Glutamatergic neuron (in vitro differentiated cells): ENCODE measurements at regions not wholly inside any gene's neighbourhood (a gene's known extent, or its start where the extent isn't known, plus 50 kb on each side); places are given as distances from the start of the nearest gene placed in this dataset.

ENCODE experiments used
- DNase-seq: peaks from one replicate; pipeline ENCODE4 v3.0.0; 2022
- H3K27ac Mint-ChIP-seq: one replicate; pipeline ENCODE4 v1.8.0; 2020; ENCODE audit warnings: mild to moderate bottlenecking, mixed read lengths, inconsistent platforms; ENCODE audit not compliant: unreplicated experiment
- H3K27me3 Mint-ChIP-seq: one replicate; pipeline ENCODE4 v1.8.0; 2020; ENCODE audit warnings: mild to moderate bottlenecking, moderate library complexity, mixed read lengths, inconsistent platforms; ENCODE audit not compliant: unreplicated experiment
- H3K36me3 Mint-ChIP-seq: one replicate; pipeline ENCODE4 v1.8.0; 2020; ENCODE audit warnings: mild to moderate bottlenecking, mixed read lengths, inconsistent platforms; ENCODE audit not compliant: unreplicated experiment
- H3K4me1 Mint-ChIP-seq: one replicate; pipeline ENCODE4 v1.8.0; 2020; ENCODE audit warnings: mild to moderate bottlenecking, low read depth, mixed read lengths, inconsistent platforms; ENCODE audit not compliant: unreplicated experiment
- H3K4me3 Mint-ChIP-seq: one replicate; pipeline ENCODE4 v1.8.0; 2020; ENCODE audit warnings: mild to moderate bottlenecking, mixed read lengths, inconsistent platforms; ENCODE audit not compliant: unreplicated experiment
- H3K9me3 Mint-ChIP-seq: one replicate; pipeline ENCODE4 v1.8.0; 2020; ENCODE audit warnings: mild to moderate bottlenecking, moderate library complexity, mixed read lengths, inconsistent platforms; ENCODE audit not compliant: unreplicated experiment
- CTCF ChIP-seq: fragments of 200-600 bp; sonication (generic); IDR thresholded peaks from one replicate; pipeline ENCODE4 v1.5.0; 2021; ENCODE audit not compliant: partially characterized antibody, unreplicated experiment

- H3K27me3 Mint-ChIP-seq, result no peaks in the 10 kb centered on the region
- no peak overlapping the region for H3K4me3 Mint-ChIP-seq
- no peaks in the 10 kb centered on the region for H3K9me3 Mint-ChIP-seq
- no peak for TF ChIP-seq CTCF
- peaks cover 6% of the 10 kb centered on the region for H3K4me1 Mint-ChIP-seq
- no peak overlapping the region for H3K27ac Mint-ChIP-seq
- no peaks in the 10 kb centered on the region for H3K36me3 Mint-ChIP-seq
- no peak for DNase-seq
Measured at GRCh38 chr14:28483506-28483905, 283.1 kb upstream of the FOXG1 start.

GRCh38 chr14:28488684-28489083 lies 277.9 kb upstream of the FOXG1 start:
- Mint-ChIP-seq H3K4me1 (no peaks in the 10 kb centered on the region), H3K27me3 (no peaks in the 10 kb centered on the region)

GRCh38 chr14:28493516-28493915 lies 273.1 kb upstream of the FOXG1 start:
- no peaks in the 10 kb centered on the region for H3K36me3 Mint-ChIP-seq
- H3K9me3 Mint-ChIP-seq, result no peaks in the 10 kb centered on the region
- H3K27ac Mint-ChIP-seq, result no peak overlapping the region
- no peak for DNase-seq
- H3K4me1 Mint-ChIP-seq, result no peaks in the 10 kb centered on the region
- no peak overlapping the region for H3K4me3 Mint-ChIP-seq
- no peak for TF ChIP-seq CTCF
- H3K27me3 Mint-ChIP-seq, result no peaks in the 10 kb centered on the region

More at GRCh38 chr14:28488684-28489083, 277.9 kb upstream of the FOXG1 start:
- no peak for TF ChIP-seq CTCF
- Mint-ChIP-seq H3K9me3 (no peaks in the 10 kb centered on the region), H3K36me3 (no peaks in the 10 kb centered on the region), H3K4me3 (no peak overlapping the region), H3K27ac (no peak overlapping the region)
- no peak for DNase-seq

GRCh38 chr14:28494196-28494595 lies 272.4 kb upstream of the FOXG1 start:
- TF ChIP-seq CTCF, result no peak
- no peak overlapping the region for H3K27ac Mint-ChIP-seq
- no peaks in the 10 kb centered on the region for H3K27me3 Mint-ChIP-seq
- no peaks in the 10 kb centered on the region for H3K36me3 Mint-ChIP-seq
- H3K4me3 Mint-ChIP-seq, result no peak overlapping the region
- H3K4me1 Mint-ChIP-seq, result no peaks in the 10 kb centered on the region
- DNase-seq, result no peak
- H3K9me3 Mint-ChIP-seq, result no peaks in the 10 kb centered on the region

- H3K36me3 Mint-ChIP-seq, result no peaks in the 10 kb centered on the region
- no peaks in the 10 kb centered on the region for H3K4me1 Mint-ChIP-seq
- H3K4me3 Mint-ChIP-seq, result no peak overlapping the region
- no peak for TF ChIP-seq CTCF
- no peak overlapping the region for H3K27ac Mint-ChIP-seq
- no peak for DNase-seq
- no peaks in the 10 kb centered on the region for H3K9me3 Mint-ChIP-seq
- no peaks in the 10 kb centered on the region for H3K27me3 Mint-ChIP-seq
Measured at GRCh38 chr14:28496364-28496763, 270.2 kb upstream of the FOXG1 start.
